WTC11 (cell line): ENCODE measurements at regions not wholly inside any gene's neighbourhood (a gene's known extent, or its start where the extent isn't known, plus 50 kb on each side); places are given as distances from the start of the nearest gene placed in this dataset.

Experiments used
- ATAC-seq: fragments of 200-7000 bp; cut with Tn5 transposase; 2 replicates; pipeline ENCODE4 v1.10.0; 2021; ENCODE audit warnings: mild to moderate bottlenecking, moderate library complexity
- CTCF ChIA-PET: fragments of 300-600 bp; sonication (Branson Sonifier 250); formaldehyde crosslinking; loops from one replicate; lab custom pipeline; 2021; ENCODE audit warnings: antibody characterized with exemption; lab: Charles Lee
- POLR2A ChIA-PET: fragments of 350-600 bp; sonication (Branson Sonifier 250); formaldehyde crosslinking; loops from one replicate; lab custom pipeline; 2021; ENCODE audit warnings: antibody characterized with exemption; lab: Charles Lee
- DNase-seq: peaks from one replicate; pipeline ENCODE4 v3.0.0; 2021; ENCODE audit warnings: low spot score
- H3K27ac Mint-ChIP-seq: 2 replicates; pipeline ENCODE4 v1.8.0; 2021; ENCODE audit warnings: mixed read lengths
- H3K27me3 Mint-ChIP-seq: 2 replicates; pipeline ENCODE4 v1.8.0; 2021; ENCODE audit warnings: low read depth, mild to moderate bottlenecking, moderate library complexity, mixed read lengths
- H3K36me3 Mint-ChIP-seq: 2 replicates; pipeline ENCODE4 v1.8.0; 2021; ENCODE audit warnings: mixed read lengths
- H3K4me1 Mint-ChIP-seq: 2 replicates; pipeline ENCODE4 v1.8.0; 2022; ENCODE audit warnings: mixed read lengths
- H3K4me3 Mint-ChIP-seq: 2 replicates; pipeline ENCODE4 v1.8.0; 2021; ENCODE audit warnings: mild to moderate bottlenecking, moderate library complexity, mixed read lengths
- H3K9me3 Mint-ChIP-seq: 2 replicates; pipeline ENCODE4 v1.8.0; 2021; ENCODE audit warnings: mixed read lengths
- CBFB ChIP-seq: sonication (generic); formaldehyde crosslinking; IDR thresholded peaks from 2 replicates; pipeline ENCODE4 v1.8.1; 2022; ENCODE audit warnings: mild to moderate bottlenecking, low read depth, missing genetic modification reagents
- E2F1 ChIP-seq: sonication (generic); formaldehyde crosslinking; IDR thresholded peaks from 2 replicates; pipeline ENCODE4 v1.8.0; 2022; ENCODE audit warnings: mild to moderate bottlenecking, missing genetic modification reagents
- E2F4 ChIP-seq: sonication (generic); formaldehyde crosslinking; IDR thresholded peaks from 2 replicates; pipeline ENCODE4 v1.8.1; 2022; ENCODE audit warnings: low read depth, mild to moderate bottlenecking, moderate library complexity, missing genetic modification reagents, borderline replicate concordance
- E2F5 ChIP-seq: sonication (generic); formaldehyde crosslinking; IDR thresholded peaks from 2 replicates; pipeline ENCODE4 v1.8.1; 2022; ENCODE audit warnings: mild to moderate bottlenecking, moderate library complexity, missing genetic modification reagents
- IRF1 ChIP-seq: sonication (generic); formaldehyde crosslinking; IDR thresholded peaks from 2 replicates; pipeline ENCODE4 v1.8.0; 2023; ENCODE audit warnings: missing genetic modification reagents
- IRF2 ChIP-seq: sonication (generic); formaldehyde crosslinking; IDR thresholded peaks from 2 replicates; pipeline ENCODE4 v1.8.0; 2022; ENCODE audit warnings: low read depth, missing genetic modification reagents, borderline replicate concordance
- MAX ChIP-seq: sonication (generic); formaldehyde crosslinking; IDR thresholded peaks from 2 replicates; pipeline ENCODE4 v1.8.0; 2022; ENCODE audit warnings: mild to moderate bottlenecking, missing genetic modification reagents
- MLX ChIP-seq: sonication (generic); formaldehyde crosslinking; IDR thresholded peaks from 2 replicates; pipeline ENCODE4 v1.8.1; 2023; ENCODE audit warnings: mild to moderate bottlenecking, missing genetic modification reagents, moderate library complexity
- NFYB ChIP-seq: sonication (generic); formaldehyde crosslinking; conservative IDR thresholded peaks from 2 replicates; pipeline ENCODE4 v1.8.0; 2022; ENCODE audit warnings: low read depth, missing genetic modification reagents
- RORB ChIP-seq: fragments of 250-450 bp; sonication (Bioruptor Pico); IDR thresholded peaks from 2 replicates; pipeline ENCODE4 v1.9.0; 2021; ENCODE audit warnings: mild to moderate bottlenecking
- TEAD1 ChIP-seq: sonication (generic); formaldehyde crosslinking; IDR thresholded peaks from 2 replicates; pipeline ENCODE4 v1.8.0; 2022; ENCODE audit warnings: mild to moderate bottlenecking, missing genetic modification reagents
- TEAD4 ChIP-seq: sonication (generic); formaldehyde crosslinking; IDR thresholded peaks from 2 replicates; pipeline ENCODE4 v1.8.0; 2022; ENCODE audit warnings: mild to moderate bottlenecking, missing genetic modification reagents
- ZNF219 ChIP-seq: sonication (generic); formaldehyde crosslinking; IDR thresholded peaks from 2 replicates; pipeline ENCODE4 v1.8.0; 2023; ENCODE audit warnings: missing genetic modification reagents, mild to moderate bottlenecking, borderline replicate concordance
- ZNF232 ChIP-seq: sonication (generic); formaldehyde crosslinking; IDR thresholded peaks from 2 replicates; pipeline ENCODE4 v1.8.0; 2022; ENCODE audit warnings: mild to moderate bottlenecking, missing genetic modification reagents
- ZNF281 ChIP-seq: sonication (generic); formaldehyde crosslinking; IDR thresholded peaks from 2 replicates; pipeline ENCODE4 v1.8.0; 2023; ENCODE audit warnings: mild to moderate bottlenecking, missing genetic modification reagents
- ZNF423 ChIP-seq: fragments of 250-450 bp; sonication (Bioruptor Pico); IDR thresholded peaks from 2 replicates; pipeline ENCODE4 v2.1.2; 2022; ENCODE audit warnings: mild to moderate bottlenecking, moderate library complexity
- ZNF512 ChIP-seq: sonication (generic); formaldehyde crosslinking; IDR thresholded peaks from 2 replicates; pipeline ENCODE4 v1.8.1; 2022; ENCODE audit warnings: missing genetic modification reagents, borderline replicate concordance

- Mint-ChIP-seq H3K36me3 (peaks cover 8% of the 10 kb centered on the region), H3K9me3 (peaks cover 6% of the 10 kb centered on the region), H3K27me3 (peaks cover 11% of the 10 kb centered on the region), H3K27ac (no peak overlapping the region), H3K4me3 (no peak overlapping the region), H3K4me1 (peaks cover 18% of the 10 kb centered on the region)
- POLR2A ChIA-PET = no interaction called here
- DNase-seq (no peak), ATAC-seq (no peak)
- no peak for TF ChIP-seq ZNF232 (CRISPR knock-in tag)
- CTCF ChIA-PET = no interaction called here
These were observed 1318.1 kb downstream of the TBC1D22A start for GRCh38 chr22:48080316-48081165.

GRCh38 chr22:48079505-48080290, 1317.2 kb downstream of the TBC1D22A start:
- TF ChIP-seq NFYB (no peak), E2F4 (CRISPR knock-in tag) (no peak), IRF2 (CRISPR knock-in tag) (no peak), ZNF281 (CRISPR knock-in tag) (no peak), CBFB (CRISPR knock-in tag) (no peak), ZNF219 (no peak), IRF1 (CRISPR knock-in tag) (no peak), E2F1 (no peak), E2F5 (CRISPR knock-in tag) (no peak), TEAD4 (CRISPR knock-in tag) (no peak), RORB (CRISPR knock-in tag) (no peak), ZNF423 (no peak), MLX (CRISPR knock-in tag) (no peak), TEAD1 (no peak), MAX (no peak), ZNF512 (CRISPR knock-in tag) (no peak)
- Mint-ChIP-seq H3K27me3 (peaks cover 18% of the 10 kb centered on the region), H3K4me3 (no peak overlapping the region), H3K36me3 (peaks cover 14% of the 10 kb centered on the region), H3K27ac (no peak overlapping the region), H3K4me1 (peaks cover 15% of the 10 kb centered on the region), H3K9me3 (peaks cover 14% of the 10 kb centered on the region)
- ChIA-PET CTCF (no interaction called here), POLR2A (no interaction called here)
- ATAC-seq = no peak
- DNase-seq = no peak
